ENCODE measurements at regions not wholly inside any gene's neighbourhood (a gene's known extent, or its start where the extent isn't known, plus 50 kb on each side); places are given as distances from the start of the nearest gene placed in this dataset.
"Not testable (repeated sequence)": the region's sequence is repeated elsewhere in the genome, so short reads cannot be mapped to it uniquely, and the experiment has no call there.

- CTCF ChIA-PET, result no interaction called here
- Mint-ChIP-seq H3K27me3 (no peaks in the 10 kb centered on the region), H3K36me3 (no peaks in the 10 kb centered on the region), H3K4me3 (no peak overlapping the region), H3K27ac (no peak overlapping the region), H3K9me3 (no peaks in the 10 kb centered on the region), H3K4me1 (no peaks in the 10 kb centered on the region)
- DNase-seq, result no peak
Observed at GRCh38 chrX:113192418-113192817, 351.8 kb upstream of the AMOT start.

- Mint-ChIP-seq H3K27me3 (no peaks in the 10 kb centered on the region), H3K4me3 (no peak overlapping the region), H3K9me3 (peaks cover 12% of the 10 kb centered on the region), H3K36me3 (no peaks in the 10 kb centered on the region), H3K4me1 (no peaks in the 10 kb centered on the region), H3K27ac (no peak overlapping the region)
- CTCF ChIA-PET, result no interaction called here
- no peak for DNase-seq
Observed at GRCh38 chrX:113157496-113157895, 316.9 kb upstream of the AMOT start.

- CTCF ChIA-PET, H3K36me3 Mint-ChIP-seq, H3K4me1 Mint-ChIP-seq, DNase-seq, H3K4me3 Mint-ChIP-seq, H3K27me3 Mint-ChIP-seq, H3K27ac Mint-ChIP-seq: not testable (repeated sequence)
- peaks cover 12% of the 10 kb centered on the region for H3K9me3 Mint-ChIP-seq
Observed at GRCh38 chrX:113154315-113154714, 313.7 kb upstream of the AMOT start.

GRCh38 chrX:113136836-113137235 lies 296.2 kb upstream of the AMOT start:
- Mint-ChIP-seq H3K36me3 (no peaks in the 10 kb centered on the region), H3K4me3 (no peak overlapping the region), H3K27ac (no peak overlapping the region), H3K9me3 (peaks cover 4% of the 10 kb centered on the region), H3K27me3 (no peaks in the 10 kb centered on the region), H3K4me1 (no peaks in the 10 kb centered on the region)
- CTCF ChIA-PET, result no interaction called here
- no peak for DNase-seq

GRCh38 chrX:113133316-113133715 lies 292.7 kb upstream of the AMOT start:
- no peaks in the 10 kb centered on the region for H3K36me3 Mint-ChIP-seq
- CTCF ChIA-PET, result no interaction called here
- no peak overlapping the region for H3K4me3 Mint-ChIP-seq
- peaks cover 2% of the 10 kb centered on the region for H3K9me3 Mint-ChIP-seq
- H3K27me3 Mint-ChIP-seq, result no peaks in the 10 kb centered on the region
- H3K4me1 Mint-ChIP-seq, result no peaks in the 10 kb centered on the region
- H3K27ac Mint-ChIP-seq, result no peak overlapping the region
- no peak for DNase-seq

GRCh38 chrX:113124693-113125092 lies 284.1 kb upstream of the AMOT start:
- Mint-ChIP-seq H3K27ac (no peak overlapping the region), H3K27me3 (no peaks in the 10 kb centered on the region), H3K4me1 (no peaks in the 10 kb centered on the region), H3K4me3 (no peak overlapping the region), H3K9me3 (no peaks in the 10 kb centered on the region), H3K36me3 (no peaks in the 10 kb centered on the region)
- CTCF ChIA-PET, result no interaction called here
- DNase-seq, result no peak

GRCh38 chrX:113075521-113075920 lies 234.9 kb upstream of the AMOT start:
- H3K27ac Mint-ChIP-seq, result no peak overlapping the region
- H3K4me3 Mint-ChIP-seq, result no peak overlapping the region
- no peaks in the 10 kb centered on the region for H3K4me1 Mint-ChIP-seq
- no peaks in the 10 kb centered on the region for H3K36me3 Mint-ChIP-seq
- no peak for DNase-seq
- CTCF ChIA-PET, result no interaction called here
- no peaks in the 10 kb centered on the region for H3K9me3 Mint-ChIP-seq
- no peaks in the 10 kb centered on the region for H3K27me3 Mint-ChIP-seq

- Mint-ChIP-seq H3K4me3 (no peak overlapping the region), H3K27me3 (no peaks in the 10 kb centered on the region), H3K27ac (no peak overlapping the region), H3K4me1 (no peaks in the 10 kb centered on the region), H3K36me3 (no peaks in the 10 kb centered on the region), H3K9me3 (peaks cover 3% of the 10 kb centered on the region)
- no peak for DNase-seq
- CTCF ChIA-PET, result no interaction called here
Observed at GRCh38 chrX:113059714-113060113, 219.1 kb upstream of the AMOT start.

GRCh38 chrX:113058634-113059033 lies 218.0 kb upstream of the AMOT start:
- Mint-ChIP-seq H3K4me1 (no peaks in the 10 kb centered on the region), H3K4me3 (no peak overlapping the region), H3K27me3 (no peaks in the 10 kb centered on the region), H3K27ac (no peak overlapping the region), H3K9me3 (peaks cover 3% of the 10 kb centered on the region), H3K36me3 (no peaks in the 10 kb centered on the region)
- DNase-seq, result no peak
- CTCF ChIA-PET, result no interaction called here

GRCh38 chrX:113048896-113049295 lies 208.3 kb upstream of the AMOT start:
- CTCF ChIA-PET, result no interaction called here
- Mint-ChIP-seq H3K27me3 (no peaks in the 10 kb centered on the region), H3K4me1 (no peaks in the 10 kb centered on the region), H3K36me3 (no peaks in the 10 kb centered on the region), H3K27ac (no peak overlapping the region), H3K9me3 (no peaks in the 10 kb centered on the region), H3K4me3 (no peak overlapping the region)
- no peak for DNase-seq

- CTCF ChIA-PET, result no interaction called here
- no peaks in the 10 kb centered on the region for H3K27me3 Mint-ChIP-seq
- H3K27ac Mint-ChIP-seq, result no peak overlapping the region
- H3K9me3 Mint-ChIP-seq, result no peaks in the 10 kb centered on the region
- DNase-seq, result no peak
- no peaks in the 10 kb centered on the region for H3K4me1 Mint-ChIP-seq
- H3K36me3 Mint-ChIP-seq, result no peaks in the 10 kb centered on the region
- H3K4me3 Mint-ChIP-seq, result no peak overlapping the region
Observed at GRCh38 chrX:113048480-113048879, 207.8 kb upstream of the AMOT start.

GRCh38 chrX:113033966-113034680 lies 193.5 kb upstream of the AMOT start:
- CTCF ChIA-PET, result no interaction called here
- no peak for DNase-seq
- H3K9me3 Mint-ChIP-seq, result no peaks in the 10 kb centered on the region
- H3K4me1 Mint-ChIP-seq, result no peaks in the 10 kb centered on the region
- H3K27ac Mint-ChIP-seq, result no peak overlapping the region
- no peaks in the 10 kb centered on the region for H3K36me3 Mint-ChIP-seq
- H3K4me3 Mint-ChIP-seq, result no peak overlapping the region
- H3K27me3 Mint-ChIP-seq, result no peaks in the 10 kb centered on the region

GRCh38 chrX:113019958-113020357 lies 179.3 kb upstream of the AMOT start:
- no peaks in the 10 kb centered on the region for H3K36me3 Mint-ChIP-seq

GRCh38 chrX:113009837-113010236 lies 169.2 kb upstream of the AMOT start:
- CTCF ChIA-PET, result no interaction called here
- H3K27ac Mint-ChIP-seq, result no peak overlapping the region
- H3K27me3 Mint-ChIP-seq, result no peaks in the 10 kb centered on the region
- no peaks in the 10 kb centered on the region for H3K36me3 Mint-ChIP-seq
- no peaks in the 10 kb centered on the region for H3K4me1 Mint-ChIP-seq
- DNase-seq, result no peak
- H3K9me3 Mint-ChIP-seq, result no peaks in the 10 kb centered on the region
- H3K4me3 Mint-ChIP-seq, result no peak overlapping the region

More at GRCh38 chrX:113019958-113020357, 179.3 kb upstream of the AMOT start:
- Mint-ChIP-seq H3K27me3 (no peaks in the 10 kb centered on the region), H3K9me3 (no peaks in the 10 kb centered on the region), H3K4me1 (no peaks in the 10 kb centered on the region), H3K27ac (no peak overlapping the region), H3K4me3 (no peak overlapping the region)
- CTCF ChIA-PET, result no interaction called here
- no peak for DNase-seq

- no peaks in the 10 kb centered on the region for H3K4me1 Mint-ChIP-seq
- H3K27ac Mint-ChIP-seq, result no peak overlapping the region
- no peak for DNase-seq
- H3K27me3 Mint-ChIP-seq, result no peaks in the 10 kb centered on the region
- no peak overlapping the region for H3K4me3 Mint-ChIP-seq
- H3K36me3 Mint-ChIP-seq, result no peaks in the 10 kb centered on the region
- no peaks in the 10 kb centered on the region for H3K9me3 Mint-ChIP-seq
- CTCF ChIA-PET, result no interaction called here
Observed at GRCh38 chrX:113009029-113009428, 168.4 kb upstream of the AMOT start.

- no peak for DNase-seq
- Mint-ChIP-seq H3K4me3 (no peak overlapping the region), H3K27ac (no peak overlapping the region), H3K9me3 (no peaks in the 10 kb centered on the region), H3K36me3 (no peaks in the 10 kb centered on the region), H3K27me3 (no peaks in the 10 kb centered on the region), H3K4me1 (no peaks in the 10 kb centered on the region)
- CTCF ChIA-PET, result no interaction called here
Observed at GRCh38 chrX:113001836-113002235, 161.2 kb upstream of the AMOT start.

All from activated naive CD4-positive, alpha-beta T cell treated with anti-CD3 and anti-CD28 coated beads, Interleukin-2, amount 10 ng/mL, durations not matched to agents 7 days and 5 days (primary cell).